ENCODE measurements at regions not wholly inside any gene's neighbourhood (a gene's known extent, or its start where the extent isn't known, plus 50 kb on each side); places are given as distances from the start of the nearest gene placed in this dataset.

DNA sequence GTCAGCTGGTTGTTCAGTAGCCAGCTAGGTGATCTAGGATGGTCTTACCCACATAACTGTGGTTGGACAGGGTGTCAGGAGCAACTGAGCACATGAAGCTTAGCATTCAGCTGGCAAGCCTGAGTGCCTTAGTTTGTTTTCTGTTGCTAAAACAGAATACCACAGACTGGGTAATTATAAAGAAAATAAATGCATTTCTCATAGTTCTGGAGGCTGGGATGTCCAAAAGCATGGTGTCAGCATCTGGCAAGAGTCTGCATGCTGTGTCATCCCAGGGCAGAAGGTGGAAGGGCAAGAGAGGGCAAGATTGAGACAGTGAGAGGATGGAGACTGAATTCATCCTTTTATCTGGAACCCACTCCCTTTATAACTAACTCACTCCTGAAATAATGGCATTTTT lies 921.5 kb downstream of the TLE4 start:
- Mint-ChIP-seq H3K36me3 (ENCODE audit: insufficient read depth, unreplicated experiment) (no peaks in the 10 kb centered on the region), H3K27me3 (ENCODE audit: insufficient read depth, unreplicated experiment) (no peaks in the 10 kb centered on the region), H3K27ac (ENCODE audit: low read depth, unreplicated experiment) (no peak overlapping the region), H3K9me3 (ENCODE audit: unreplicated experiment) (peaks cover 14% of the 10 kb centered on the region), H3K4me3 (ENCODE audit: unreplicated experiment) (no peak overlapping the region), H3K4me1 (ENCODE audit: insufficient read depth, unreplicated experiment) (peaks cover 5% of the 10 kb centered on the region)
- no peak for DNase-seq (ENCODE audit: unreplicated experiment)
- CTCF ChIA-PET: interaction anchor here (0.8 kb wide), 1 partner anchor 16 kb away, joined by 4 read pairs; no protein-coding TSS in a partner anchor
- TF ChIP-seq, protein P1, sequence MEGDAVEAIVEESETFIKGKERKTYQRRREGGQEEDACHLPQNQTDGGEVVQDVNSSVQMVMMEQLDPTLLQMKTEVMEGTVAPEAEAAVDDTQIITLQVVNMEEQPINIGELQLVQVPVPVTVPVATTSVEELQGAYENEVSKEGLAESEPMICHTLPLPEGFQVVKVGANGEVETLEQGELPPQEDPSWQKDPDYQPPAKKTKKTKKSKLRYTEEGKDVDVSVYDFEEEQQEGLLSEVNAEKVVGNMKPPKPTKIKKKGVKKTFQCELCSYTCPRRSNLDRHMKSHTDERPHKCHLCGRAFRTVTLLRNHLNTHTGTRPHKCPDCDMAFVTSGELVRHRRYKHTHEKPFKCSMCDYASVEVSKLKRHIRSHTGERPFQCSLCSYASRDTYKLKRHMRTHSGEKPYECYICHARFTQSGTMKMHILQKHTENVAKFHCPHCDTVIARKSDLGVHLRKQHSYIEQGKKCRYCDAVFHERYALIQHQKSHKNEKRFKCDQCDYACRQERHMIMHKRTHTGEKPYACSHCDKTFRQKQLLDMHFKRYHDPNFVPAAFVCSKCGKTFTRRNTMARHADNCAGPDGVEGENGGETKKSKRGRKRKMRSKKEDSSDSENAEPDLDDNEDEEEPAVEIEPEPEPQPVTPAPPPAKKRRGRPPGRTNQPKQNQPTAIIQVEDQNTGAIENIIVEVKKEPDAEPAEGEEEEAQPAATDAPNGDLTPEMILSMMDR (IDR thresholded peaks at IDR 0.05; ENCODE audit: unreplicated experiment): no peak
- intact Hi-C loops (cut with micrococcal nuclease): no loop called here
- BruUV-seq (replicated peaks): no TSS peak
- POLR2A ChIA-PET: no interaction called here

DNA sequence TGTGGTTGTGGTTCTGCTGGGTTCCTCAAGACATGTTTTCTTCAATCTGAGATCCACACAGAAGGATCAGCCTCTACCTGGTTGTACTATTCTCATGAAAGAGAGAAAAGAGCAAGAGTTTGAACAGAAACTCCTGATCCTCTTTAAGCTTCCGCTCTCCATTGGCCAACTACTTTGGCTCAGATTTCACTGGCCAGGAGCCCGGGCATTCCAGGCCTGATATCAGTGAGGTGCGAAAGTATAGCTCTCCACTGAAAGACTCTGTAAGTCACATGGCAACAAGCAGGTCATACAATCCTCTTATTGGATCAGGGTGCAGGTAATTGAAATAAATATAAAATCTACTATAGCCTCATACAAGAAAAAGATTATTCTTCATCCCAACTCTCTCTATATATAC lies 920.5 kb downstream of the TLE4 start:
- H3K27me3 Mint-ChIP-seq (ENCODE audit: insufficient read depth, unreplicated experiment): no peaks in the 10 kb centered on the region

DNA sequence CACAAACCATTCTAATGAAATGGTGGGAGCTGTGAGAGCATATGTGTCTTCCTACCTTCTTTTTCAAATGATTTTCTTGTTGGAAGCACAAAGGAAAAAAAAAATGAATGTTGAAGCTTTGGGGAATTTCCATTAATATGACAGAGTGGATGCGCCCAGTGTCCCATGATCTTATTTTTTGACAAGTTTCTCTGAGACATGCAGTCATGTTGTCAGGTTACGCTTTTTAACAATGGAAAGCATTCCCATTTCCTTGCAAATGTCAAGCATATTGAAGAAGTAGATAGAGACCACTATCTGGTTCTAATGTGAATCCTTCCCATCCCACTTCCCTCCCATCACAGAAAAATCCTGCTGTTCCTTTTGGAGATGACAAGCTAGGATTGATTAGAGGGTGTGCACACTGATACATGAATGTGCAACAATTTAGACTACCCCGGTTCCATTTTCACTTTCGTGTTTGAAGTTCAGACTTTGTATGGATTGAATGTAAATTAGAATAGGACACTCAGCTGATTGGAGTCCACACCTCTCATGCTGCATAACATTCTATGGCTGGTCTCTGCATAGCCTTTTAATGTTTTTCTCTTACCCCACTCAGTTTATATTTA lies 919.4 kb downstream of the TLE4 start:
- no peak for DNase-seq (ENCODE audit: unreplicated experiment)
- intact Hi-C loops (cut with micrococcal nuclease): no loop called here
- BruUV-seq (replicated peaks): no TSS peak
- TF ChIP-seq, protein P1 (IDR thresholded peaks at IDR 0.05; ENCODE audit: unreplicated experiment): no peak
- ChIA-PET POLR2A (interaction anchor here (1.4 kb wide), 1 partner anchor 113 kb away, joined by 5 read pairs; no protein-coding TSS in a partner anchor), CTCF (no interaction called here)
- H3K27ac Mint-ChIP-seq (ENCODE audit: low read depth, unreplicated experiment): no peak overlapping the region
- no peak overlapping the region for H3K4me3 Mint-ChIP-seq (ENCODE audit: unreplicated experiment)
- peaks cover 12% of the 10 kb centered on the region for H3K9me3 Mint-ChIP-seq (ENCODE audit: unreplicated experiment)
- no peaks in the 10 kb centered on the region for H3K36me3 Mint-ChIP-seq (ENCODE audit: insufficient read depth, unreplicated experiment)
- H3K4me1 Mint-ChIP-seq (ENCODE audit: insufficient read depth, unreplicated experiment): peaks cover 5% of the 10 kb centered on the region
- no peaks in the 10 kb centered on the region for H3K27me3 Mint-ChIP-seq (ENCODE audit: insufficient read depth, unreplicated experiment)

More for the DNA sequence above, 920.5 kb downstream of the TLE4 start:
- Mint-ChIP-seq H3K4me3 (ENCODE audit: unreplicated experiment) (no peak overlapping the region), H3K36me3 (ENCODE audit: insufficient read depth, unreplicated experiment) (no peaks in the 10 kb centered on the region), H3K27ac (ENCODE audit: low read depth, unreplicated experiment) (peak overlapping the region; percentile 77), H3K9me3 (ENCODE audit: unreplicated experiment) (peaks cover 14% of the 10 kb centered on the region), H3K4me1 (ENCODE audit: insufficient read depth, unreplicated experiment) (peaks cover 5% of the 10 kb centered on the region)
- TF ChIP-seq, protein P1 (IDR thresholded peaks at IDR 0.05; ENCODE audit: unreplicated experiment): no peak
- BruUV-seq (replicated peaks): no TSS peak
- intact Hi-C loops (cut with micrococcal nuclease): no loop called here
- DNase-seq (ENCODE audit: unreplicated experiment): peak; percentile 70
- ChIA-PET POLR2A (interaction anchor here (0.6 to 1.4 kb wide), 3 partner anchors 9 to 114 kb away, joined by 3 to 5 read pairs (median 3); no protein-coding TSS in a partner anchor), CTCF (no interaction called here)

DNA sequence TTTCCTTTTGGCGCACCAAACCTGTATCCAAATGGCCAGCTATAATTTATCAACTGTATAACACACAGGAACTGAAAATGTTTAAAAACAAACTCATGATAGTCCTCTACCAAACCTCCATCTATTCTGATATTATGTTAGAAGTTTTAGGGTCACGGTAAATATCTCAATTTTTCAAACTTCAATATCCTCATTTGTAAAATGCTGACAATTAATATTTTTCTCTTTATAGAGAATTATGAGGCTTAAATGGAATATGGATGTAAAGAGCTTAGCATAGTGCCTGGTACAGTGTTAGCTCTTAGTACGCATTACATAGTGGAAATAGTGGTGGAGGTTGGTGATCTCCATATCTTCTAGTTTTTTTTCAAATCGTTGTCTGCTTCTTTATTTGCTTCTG lies 917.6 kb downstream of the TLE4 start:
- DNase-seq (ENCODE audit: unreplicated experiment): no peak
- Mint-ChIP-seq H3K4me1 (ENCODE audit: insufficient read depth, unreplicated experiment) (peaks cover 5% of the 10 kb centered on the region), H3K36me3 (ENCODE audit: insufficient read depth, unreplicated experiment) (no peaks in the 10 kb centered on the region), H3K27me3 (ENCODE audit: insufficient read depth, unreplicated experiment) (no peaks in the 10 kb centered on the region), H3K27ac (ENCODE audit: low read depth, unreplicated experiment) (no peak overlapping the region), H3K9me3 (ENCODE audit: unreplicated experiment) (no peaks in the 10 kb centered on the region), H3K4me3 (ENCODE audit: unreplicated experiment) (no peak overlapping the region)
- no TSS peak for BruUV-seq (replicated peaks)
- ChIA-PET CTCF (no interaction called here), POLR2A (no interaction called here)
- TF ChIP-seq, protein P1 (IDR thresholded peaks at IDR 0.05; ENCODE audit: unreplicated experiment): no peak
- intact Hi-C loops (cut with micrococcal nuclease): no loop called here

All from MCF 10A (cell line).